ENCODE measurements at regions not wholly inside any gene's neighbourhood (a gene's known extent, or its start where the extent isn't known, plus 50 kb on each side); places are given as distances from the start of the nearest gene placed in this dataset.

DNA sequence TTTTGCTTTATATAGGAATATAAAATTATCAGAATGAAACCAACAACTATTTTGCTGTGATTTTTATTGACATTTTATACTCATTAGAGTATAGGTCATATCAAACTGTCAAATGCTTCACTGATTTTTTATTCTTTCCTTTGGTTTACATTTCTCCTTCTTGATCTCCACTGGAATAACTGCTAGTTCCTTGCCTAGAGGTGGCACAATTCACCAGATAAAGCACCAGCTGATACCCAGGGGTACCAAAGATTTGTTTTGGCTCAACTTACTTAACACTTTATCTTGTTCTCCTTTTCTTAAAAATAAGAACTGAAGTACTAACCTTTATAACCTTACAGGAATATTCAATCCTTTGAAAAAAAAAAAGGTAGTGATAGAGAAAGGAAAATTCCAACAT lies 725.1 kb upstream of the CHORDC1 start:
- no peak overlapping the region for H3K9ac ChIP-seq (ENCODE audit: low read length)
- no peaks in the 10 kb centered on the region for H3K9me3 ChIP-seq (ENCODE audit: low read length)
- no peaks in the 10 kb centered on the region for H3F3A ChIP-seq (ENCODE audit: low read length, unreplicated experiment)
- no peak overlapping the region for H2AFZ ChIP-seq (ENCODE audit: low read length)
- no peaks in the 10 kb centered on the region for H3K36me3 ChIP-seq (ENCODE audit: low read depth, low read length)
- TF ChIP-seq CTCF (conservative IDR thresholded peaks at IDR 0.05; ENCODE audit: low read depth, low read length) (peak; percentile 35; the same call in 1 of the 2 replicates), EZH2 (IDR thresholded peaks at IDR 0.05; ENCODE audit: low read length, unreplicated experiment) (no peak)
- H3K4me2 ChIP-seq (ENCODE audit: low read length), result no peak overlapping the region
- no peaks in the 10 kb centered on the region for H3K4me1 ChIP-seq (ENCODE audit: insufficient read depth, low read length)
- ATAC-seq (no peak), DNase-seq (no peak)
- no TSS peak for BruUV-seq (replicated peaks)
- POLR2A ChIA-PET (ENCODE audit: unreplicated experiment), result no interaction called here
- H4K20me1 ChIP-seq (ENCODE audit: low read length), result no peaks in the 10 kb centered on the region
- no peaks in the 10 kb centered on the region for H3K9me2 ChIP-seq (replicated peaks; ENCODE audit: low read length)
- no peak overlapping the region for H3K4me3 ChIP-seq (ENCODE audit: low read length)
- intact Hi-C loops (cut with micrococcal nuclease), result no loop called here
- CTCF ChIA-PET, result no interaction called here
- no peak overlapping the region for H3K27ac ChIP-seq (ENCODE audit: low read length)
- no peaks in the 10 kb centered on the region for H3K27me3 ChIP-seq (ENCODE audit: low read length)
- no peaks in the 10 kb centered on the region for H3K79me2 ChIP-seq (ENCODE audit: low read length)

- Histone ChIP-seq H3K4me1 (ENCODE audit: insufficient read depth, low read length) (no peaks in the 10 kb centered on the region), H2AFZ (ENCODE audit: low read length) (no peak overlapping the region), H3K9me3 (ENCODE audit: low read length) (no peaks in the 10 kb centered on the region), H3K4me3 (ENCODE audit: low read length) (no peak overlapping the region), H3K79me2 (ENCODE audit: low read length) (no peaks in the 10 kb centered on the region), H3F3A (ENCODE audit: low read length, unreplicated experiment) (no peaks in the 10 kb centered on the region), H4K20me1 (ENCODE audit: low read length) (no peaks in the 10 kb centered on the region), H3K9ac (ENCODE audit: low read length) (no peak overlapping the region), H3K9me2 (replicated peaks; ENCODE audit: low read length) (no peaks in the 10 kb centered on the region), H3K36me3 (ENCODE audit: low read depth, low read length) (no peaks in the 10 kb centered on the region), H3K4me2 (ENCODE audit: low read length) (no peak overlapping the region), H3K27ac (ENCODE audit: low read length) (no peak overlapping the region), H3K27me3 (ENCODE audit: low read length) (no peaks in the 10 kb centered on the region)
- POLR2A ChIA-PET (ENCODE audit: unreplicated experiment), result no interaction called here
- DNase-seq (no peak), ATAC-seq (no peak)
- CTCF ChIA-PET, result no interaction called here
- BruUV-seq (replicated peaks), result no TSS peak
- intact Hi-C loops (cut with micrococcal nuclease), result no loop called here
- TF ChIP-seq EZH2phosphoT487 (IDR thresholded peaks at IDR 0.05; ENCODE audit: borderline replicate concordance, low read length) (no peak), EZH2 (IDR thresholded peaks at IDR 0.05; ENCODE audit: low read length, unreplicated experiment) (no peak), CTCF (conservative IDR thresholded peaks at IDR 0.05; ENCODE audit: low read depth, low read length) (no peak)
Observed at GRCh38 chr11:90930252-90930651, 707.4 kb upstream of the CHORDC1 start.

DNA sequence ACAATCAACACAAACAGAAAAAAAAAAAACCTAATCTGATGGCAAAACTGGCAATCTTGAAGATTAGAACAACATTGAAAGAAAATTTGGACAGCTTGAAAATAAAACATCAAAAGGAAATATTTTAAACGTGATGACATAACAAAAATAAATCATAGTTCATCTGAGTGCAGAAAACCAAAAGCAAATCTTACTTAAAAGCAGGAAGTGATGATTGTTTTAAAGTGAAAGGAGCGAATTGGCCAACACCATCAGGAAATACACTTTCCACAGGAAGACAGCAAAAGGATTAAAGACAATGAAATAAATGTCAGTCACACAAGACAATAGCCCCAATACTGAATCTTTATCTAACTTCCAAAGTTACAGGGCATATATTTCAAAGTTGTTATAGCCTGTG lies 696.5 kb upstream of the CHORDC1 start:
- Histone ChIP-seq H3K4me1 (ENCODE audit: insufficient read depth, low read length) (no peaks in the 10 kb centered on the region), H3K27ac (ENCODE audit: low read length) (no peak overlapping the region), H3K4me3 (ENCODE audit: low read length) (no peak overlapping the region), H3K9ac (ENCODE audit: low read length) (no peak overlapping the region), H3K9me2 (replicated peaks; ENCODE audit: low read length) (no peaks in the 10 kb centered on the region), H3F3A (ENCODE audit: low read length, unreplicated experiment) (no peaks in the 10 kb centered on the region), H2AFZ (ENCODE audit: low read length) (no peak overlapping the region; the same call in 1 of the 2 replicates), H4K20me1 (ENCODE audit: low read length) (no peaks in the 10 kb centered on the region), H3K79me2 (ENCODE audit: low read length) (no peaks in the 10 kb centered on the region), H3K4me2 (ENCODE audit: low read length) (no peak overlapping the region), H3K27me3 (ENCODE audit: low read length) (no peaks in the 10 kb centered on the region), H3K9me3 (ENCODE audit: low read length) (no peaks in the 10 kb centered on the region), H3K36me3 (ENCODE audit: low read depth, low read length) (no peaks in the 10 kb centered on the region)
- intact Hi-C loops (cut with micrococcal nuclease), result no loop called here
- CTCF ChIA-PET, result no interaction called here
- no peak for TF ChIP-seq EZH2 (IDR thresholded peaks at IDR 0.05; ENCODE audit: low read length, unreplicated experiment)
- no peak for TF ChIP-seq EZH2phosphoT487 (IDR thresholded peaks at IDR 0.05; ENCODE audit: borderline replicate concordance, low read length)
- TF ChIP-seq CTCF (conservative IDR thresholded peaks at IDR 0.05; ENCODE audit: low read depth, low read length), result no peak
- no peak for ATAC-seq
- no TSS peak for BruUV-seq (replicated peaks)
- POLR2A ChIA-PET (ENCODE audit: unreplicated experiment), result no interaction called here
- no peak for DNase-seq
